GM12874 (cell line): ENCODE measurements at regions not wholly inside any gene's neighbourhood (a gene's known extent, or its start where the extent isn't known, plus 50 kb on each side); places are given as distances from the start of the nearest gene placed in this dataset.

Experiments used
- CTCF ChIP-seq: IDR thresholded peaks from 2 replicates; pipeline ENCODE4 v1.5.1; 2011; ENCODE audit warnings: low read depth, mild to moderate bottlenecking, control low read depth, low read length, moderate library complexity; ENCODE audit not compliant: insufficient read depth

DNA sequence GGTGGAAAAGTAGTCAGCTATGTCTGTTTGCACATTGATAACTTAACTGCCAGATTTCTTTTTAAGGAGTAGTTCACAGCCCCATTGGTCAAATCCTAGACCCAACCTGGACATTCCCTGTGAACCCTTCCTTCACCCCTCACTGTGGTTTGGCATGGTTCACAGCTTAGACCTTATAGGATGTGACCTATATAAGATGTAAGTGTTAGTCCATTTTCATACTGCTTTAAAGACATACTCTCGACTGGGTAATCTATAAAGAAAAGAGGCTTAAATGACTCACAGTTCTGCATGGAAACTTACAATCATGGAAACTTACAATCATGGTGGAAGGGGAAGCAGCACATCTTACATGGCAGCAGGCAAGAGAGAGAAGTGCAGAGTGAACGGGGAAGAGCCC, 1066.2 kb downstream of the TTLL7 start:
- TF ChIP-seq CTCF, result no peak

DNA sequence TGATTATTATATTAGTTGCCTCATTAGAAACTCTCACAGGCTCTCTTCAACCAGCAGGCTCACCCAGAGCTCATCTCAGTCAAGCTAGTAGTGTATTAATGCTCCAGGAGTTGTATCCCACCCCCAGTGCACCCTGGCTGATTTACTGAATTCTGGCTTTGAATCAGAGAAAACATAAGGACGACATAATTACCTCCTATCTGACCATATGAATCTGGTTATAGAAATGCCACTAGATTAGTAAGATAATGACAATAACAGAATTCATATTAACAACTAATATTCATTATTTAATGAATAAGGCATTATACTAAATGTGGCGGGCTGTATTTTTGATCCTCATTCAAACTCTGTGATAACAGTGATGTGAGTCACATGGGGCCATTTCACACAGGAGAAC, 1066.7 kb downstream of the TTLL7 start:
- TF ChIP-seq CTCF, result no peak

- TF ChIP-seq CTCF, result no peak
These were observed 1067.9 kb downstream of the TTLL7 start for GRCh38 chr1:82931006-82931405.

DNA sequence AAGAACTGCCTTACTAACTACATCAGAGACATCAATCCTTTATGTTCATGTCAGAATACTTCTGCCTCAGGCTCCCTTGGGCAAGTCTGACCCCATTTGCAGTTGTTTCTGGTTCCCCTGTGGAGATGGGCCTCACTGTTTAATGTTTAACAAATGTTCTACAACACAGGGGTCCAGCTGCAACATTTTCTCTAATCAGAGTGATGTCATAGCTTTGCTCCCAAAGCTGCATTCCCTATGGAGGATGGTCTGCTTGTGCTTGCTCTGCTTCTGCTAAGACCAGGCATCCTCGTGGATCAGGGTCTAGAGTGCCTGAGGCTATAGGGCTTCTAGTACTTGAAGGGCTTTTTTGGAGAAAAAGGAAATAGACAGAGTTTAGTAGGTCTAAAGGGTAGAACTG, 1071.2 kb downstream of the TTLL7 start:
- TF ChIP-seq CTCF, result no peak

GRCh38 chr1:82924666-82925065, 1074.3 kb downstream of the TTLL7 start:
- no peak for TF ChIP-seq CTCF

GRCh38 chr1:82923931-82924330, 1075.0 kb downstream of the TTLL7 start:
- TF ChIP-seq CTCF, result no peak

DNA sequence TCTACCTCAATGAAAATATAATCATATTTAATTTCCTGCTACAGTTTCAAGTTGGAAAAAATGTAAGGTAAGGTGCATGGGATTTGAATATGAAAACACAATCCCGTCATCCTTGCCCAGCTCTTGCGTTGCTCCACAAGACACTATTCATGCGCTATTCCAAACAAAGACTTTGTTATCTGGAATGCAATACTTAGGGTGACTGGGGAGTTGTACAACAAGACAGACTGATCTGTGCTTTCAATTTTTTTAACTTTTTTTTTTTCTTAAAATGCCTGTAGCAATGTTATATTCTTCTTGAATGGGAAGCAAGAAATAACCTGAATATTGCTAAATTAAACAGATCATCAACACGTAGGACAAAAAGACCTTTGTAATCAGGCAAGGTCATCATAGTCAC, 1077.2 kb downstream of the TTLL7 start:
- no peak for TF ChIP-seq CTCF
